Muscle of leg (tissue), 3 donors: ENCODE measurements at regions not wholly inside any gene's neighbourhood (a gene's known extent, or its start where the extent isn't known, plus 50 kb on each side); places are given as distances from the start of the nearest gene placed in this dataset.

Experiments used
- DNase-seq: peaks from one replicate; pipeline ENCODE4 v3.0.0; 2013
- H3K27ac ChIP-seq: one replicate; pipeline ENCODE4 v1.5.1; 2013; ENCODE audit warnings: mild to moderate bottlenecking, low read length, control low read depth
- H3K27me3 ChIP-seq: one replicate; pipeline ENCODE4 v1.6.1; 2013; ENCODE audit warnings: low read length; ENCODE audit not compliant: control insufficient read depth, insufficient read depth
- H3K36me3 ChIP-seq: one replicate; pipeline ENCODE4 v1.6.1; 2013; ENCODE audit warnings: low read length; ENCODE audit not compliant: control insufficient read depth, insufficient read depth
- H3K4me1 ChIP-seq: one replicate; pipeline ENCODE4 v1.6.1; 2013; ENCODE audit warnings: low read length; ENCODE audit not compliant: control insufficient read depth, insufficient read depth
- H3K4me3 ChIP-seq: one replicate; pipeline ENCODE4 v1.5.1; 2013; ENCODE audit warnings: low read length, control low read depth
- H3K9me3 ChIP-seq: replicated peaks from 2 replicates; pipeline ENCODE4 v1.6.1; 2013; ENCODE audit warnings: low read depth, low read length; ENCODE audit not compliant: control insufficient read depth
- WGBS: methylation state at CpG from one replicate; pipeline ENCODE4 v1.1.5; 2013; ENCODE audit warnings: missing lambda C conversion rate; ENCODE audit not compliant: insufficient coverage; 5-methylcytosine and 5-hydroxymethylcytosine counted together

- no peaks in the 10 kb centered on the region for H3K36me3 ChIP-seq
- no peak for DNase-seq
- no peaks in the 10 kb centered on the region for H3K9me3 ChIP-seq
- no peak overlapping the region for H3K27ac ChIP-seq
- 77% methylated on average over 6 of the region's 6 CpGs for WGBS
- H3K27me3 ChIP-seq = no peaks in the 10 kb centered on the region
- H3K4me1 ChIP-seq = peaks cover 5% of the 10 kb centered on the region
- no peak overlapping the region for H3K4me3 ChIP-seq
These were observed 582.9 kb downstream of the INSC start for GRCh38 chr11:15697437-15698236.

GRCh38 chr11:15698855-15699254 is 584.1 kb downstream of the INSC start:
- no peaks in the 10 kb centered on the region for H3K27me3 ChIP-seq
- no CpG with 5 or more reads among the region's 3 CpGs for WGBS
- no peak overlapping the region for H3K4me3 ChIP-seq
- no peaks in the 10 kb centered on the region for H3K9me3 ChIP-seq
- peaks cover 5% of the 10 kb centered on the region for H3K4me1 ChIP-seq
- no peak overlapping the region for H3K27ac ChIP-seq
- no peaks in the 10 kb centered on the region for H3K36me3 ChIP-seq
- no peak for DNase-seq

DNA sequence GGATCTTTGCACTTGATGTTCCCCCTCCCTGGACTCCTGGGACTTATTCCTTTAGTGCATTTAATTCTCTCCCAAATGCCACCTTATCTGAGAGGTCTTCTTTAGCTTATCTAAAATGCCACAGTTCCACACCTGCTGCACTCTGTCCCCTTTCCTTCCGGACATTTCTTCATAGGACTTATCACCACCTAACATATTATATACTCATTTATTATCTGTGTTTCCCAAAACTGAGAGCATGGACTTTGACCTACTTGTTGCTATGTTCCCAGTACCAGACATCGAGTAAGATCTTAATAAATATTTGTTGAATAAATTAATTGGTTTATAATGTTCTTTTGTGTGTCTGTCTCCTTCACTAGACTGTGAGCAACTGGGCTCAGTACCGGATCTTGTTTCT is 585.3 kb downstream of the INSC start:
- Histone ChIP-seq H3K9me3 (no peaks in the 10 kb centered on the region), H3K27me3 (no peaks in the 10 kb centered on the region), H3K27ac (no peak overlapping the region), H3K4me3 (no peak overlapping the region), H3K4me1 (peaks cover 5% of the 10 kb centered on the region), H3K36me3 (no peaks in the 10 kb centered on the region)
- DNase-seq = no peak
- 71% methylated on average over 1 of the region's 3 CpGs for WGBS

DNA sequence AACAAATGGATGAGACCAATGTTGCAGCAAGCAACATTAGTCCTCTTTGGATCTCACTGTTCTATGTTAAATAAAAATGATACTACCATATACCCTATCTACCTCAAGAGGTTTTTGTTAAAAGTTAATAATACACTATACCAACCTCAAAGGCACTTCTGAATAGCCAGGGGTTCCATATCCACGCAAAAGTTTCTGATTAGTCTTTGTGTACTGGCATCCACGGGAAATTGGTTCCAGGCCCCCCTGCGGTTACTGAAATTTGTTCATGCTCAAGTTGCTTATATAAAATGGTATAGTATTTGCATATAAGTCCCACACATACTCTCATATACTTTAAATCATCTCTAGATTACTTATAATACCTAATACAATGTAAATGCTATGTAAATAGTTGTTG is 585.7 kb downstream of the INSC start:
- Histone ChIP-seq H3K4me3 (no peak overlapping the region), H3K27me3 (no peaks in the 10 kb centered on the region), H3K4me1 (peaks cover 5% of the 10 kb centered on the region), H3K9me3 (no peaks in the 10 kb centered on the region), H3K27ac (no peak overlapping the region), H3K36me3 (no peaks in the 10 kb centered on the region)
- no peak for DNase-seq
- no CpG with 5 or more reads among the region's 3 CpGs for WGBS

DNA sequence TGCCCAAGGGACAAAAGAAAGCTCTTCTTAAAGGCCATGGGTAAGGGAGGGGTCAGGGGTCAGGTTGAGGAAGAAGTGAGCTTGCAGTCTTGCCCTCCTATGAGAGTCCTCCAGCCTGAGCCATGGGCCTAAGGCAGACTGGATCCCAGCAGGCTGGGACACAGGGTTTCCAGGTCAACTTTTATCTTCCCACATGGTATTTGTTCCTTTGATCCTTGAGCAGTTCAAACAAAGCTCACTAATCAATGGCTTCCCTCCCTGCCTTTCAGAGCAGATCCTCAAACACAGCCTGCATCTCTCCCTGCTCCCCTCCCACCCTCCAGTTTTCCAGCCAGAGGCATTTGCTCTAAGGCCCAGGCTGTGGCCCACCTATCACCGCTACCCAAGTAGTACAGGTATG is 589.3 kb downstream of the INSC start:
- H3K36me3 ChIP-seq = no peaks in the 10 kb centered on the region
- no CpG with 5 or more reads among the region's 1 CpG for WGBS
- H3K9me3 ChIP-seq = no peaks in the 10 kb centered on the region
- H3K4me1 ChIP-seq = peaks cover 16% of the 10 kb centered on the region
- DNase-seq = no peak
- H3K4me3 ChIP-seq = no peak overlapping the region
- no peak overlapping the region for H3K27ac ChIP-seq
- H3K27me3 ChIP-seq = no peaks in the 10 kb centered on the region

GRCh38 chr11:15704556-15704955 is 589.8 kb downstream of the INSC start:
- Histone ChIP-seq H3K27me3 (no peaks in the 10 kb centered on the region), H3K4me1 (peaks cover 16% of the 10 kb centered on the region), H3K27ac (no peak overlapping the region), H3K4me3 (no peak overlapping the region), H3K36me3 (no peaks in the 10 kb centered on the region), H3K9me3 (no peaks in the 10 kb centered on the region)
- no peak for DNase-seq

GRCh38 chr11:15705891-15706290 is 591.2 kb downstream of the INSC start:
- H3K9me3 ChIP-seq = no peaks in the 10 kb centered on the region
- DNase-seq = peak; percentile 53
- no peaks in the 10 kb centered on the region for H3K36me3 ChIP-seq
- no peak overlapping the region for H3K4me3 ChIP-seq
- no peaks in the 10 kb centered on the region for H3K27me3 ChIP-seq
- 67% methylated on average over 1 of the region's 5 CpGs for WGBS
- peaks cover 23% of the 10 kb centered on the region for H3K4me1 ChIP-seq
- no peak overlapping the region for H3K27ac ChIP-seq

- Histone ChIP-seq H3K27me3 (no peaks in the 10 kb centered on the region), H3K4me3 (no peak overlapping the region), H3K36me3 (no peaks in the 10 kb centered on the region), H3K4me1 (peaks cover 34% of the 10 kb centered on the region), H3K27ac (no peak overlapping the region), H3K9me3 (no peaks in the 10 kb centered on the region)
- WGBS = 100% methylated on average over 1 of the region's 1 CpG
- DNase-seq = no peak
These were observed 592.5 kb downstream of the INSC start for GRCh38 chr11:15707194-15707593.

- Histone ChIP-seq H3K27ac (no peak overlapping the region), H3K27me3 (no peaks in the 10 kb centered on the region), H3K9me3 (no peaks in the 10 kb centered on the region), H3K36me3 (no peaks in the 10 kb centered on the region), H3K4me3 (no peak overlapping the region), H3K4me1 (peaks cover 37% of the 10 kb centered on the region)
- DNase-seq = peak; percentile 69
- 11% methylated on average over 1 of the region's 2 CpGs for WGBS
These were observed 593.2 kb downstream of the INSC start for GRCh38 chr11:15707971-15708370.

- H3K9me3 ChIP-seq = no peaks in the 10 kb centered on the region
- H3K4me3 ChIP-seq = no peak overlapping the region
- WGBS = 20% methylated on average over 1 of the region's 3 CpGs
- no peaks in the 10 kb centered on the region for H3K27me3 ChIP-seq
- H3K4me1 ChIP-seq = peaks cover 34% of the 10 kb centered on the region
- no peaks in the 10 kb centered on the region for H3K36me3 ChIP-seq
- H3K27ac ChIP-seq = peak overlapping the region; percentile 78
- DNase-seq = peak; percentile 63
These were observed 596.0 kb downstream of the INSC start for GRCh38 chr11:15710580-15711275.
